IPS-NIHi7 (cell line): ENCODE measurements at regions not wholly inside any gene's neighbourhood (a gene's known extent, or its start where the extent isn't known, plus 50 kb on each side); places are given as distances from the start of the nearest gene placed in this dataset.
"Not testable (repeated sequence)": the region's sequence is repeated elsewhere in the genome, so short reads cannot be mapped to it uniquely, and the experiment has no call there.

ENCODE experiments used
- DNase-seq: peaks from one replicate; pipeline ENCODE4 v3.0.0; 2012; ENCODE audit warnings: mixed read lengths; ENCODE audit errors: extremely low spot score

DNA sequence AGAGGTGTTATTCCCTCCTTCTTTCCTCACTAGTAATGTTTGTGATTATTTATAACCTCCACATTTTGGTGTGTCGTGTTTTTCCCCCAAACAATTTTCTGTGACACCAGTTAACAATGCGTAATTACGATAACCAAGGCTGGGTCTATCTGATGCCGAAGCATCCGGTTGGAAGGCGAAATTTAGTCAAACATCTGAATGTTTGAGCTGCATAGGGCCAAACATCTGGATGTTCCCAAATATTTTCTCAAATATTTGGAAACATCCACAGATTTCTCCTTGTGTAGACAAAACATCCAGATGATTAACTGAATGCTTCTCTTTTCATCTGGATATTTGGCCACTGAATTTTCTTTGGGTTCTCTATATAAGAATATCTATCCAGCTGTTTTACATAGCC is 371.7 kb downstream of the NFIB start:
- DNase-seq = no peak

DNA sequence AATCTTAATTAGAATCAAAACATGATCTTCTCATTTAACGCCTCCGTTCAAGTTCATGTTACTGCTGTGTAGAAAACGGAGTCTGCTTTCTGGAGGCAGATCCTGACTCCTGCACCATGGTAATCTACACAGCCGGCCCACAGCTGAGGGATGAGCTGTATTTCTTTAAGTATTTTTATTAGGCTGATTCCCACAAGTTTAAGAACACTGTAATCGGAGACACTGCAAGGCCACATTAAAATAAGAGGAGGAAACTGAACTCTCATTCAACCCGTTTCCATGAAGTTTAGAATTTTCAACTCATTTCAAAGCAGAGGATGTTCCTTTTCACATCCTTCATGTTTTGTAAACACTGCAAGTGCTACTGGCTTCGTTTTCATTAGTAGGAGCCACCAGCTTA is 372.2 kb downstream of the NFIB start:
- no peak for DNase-seq

DNA sequence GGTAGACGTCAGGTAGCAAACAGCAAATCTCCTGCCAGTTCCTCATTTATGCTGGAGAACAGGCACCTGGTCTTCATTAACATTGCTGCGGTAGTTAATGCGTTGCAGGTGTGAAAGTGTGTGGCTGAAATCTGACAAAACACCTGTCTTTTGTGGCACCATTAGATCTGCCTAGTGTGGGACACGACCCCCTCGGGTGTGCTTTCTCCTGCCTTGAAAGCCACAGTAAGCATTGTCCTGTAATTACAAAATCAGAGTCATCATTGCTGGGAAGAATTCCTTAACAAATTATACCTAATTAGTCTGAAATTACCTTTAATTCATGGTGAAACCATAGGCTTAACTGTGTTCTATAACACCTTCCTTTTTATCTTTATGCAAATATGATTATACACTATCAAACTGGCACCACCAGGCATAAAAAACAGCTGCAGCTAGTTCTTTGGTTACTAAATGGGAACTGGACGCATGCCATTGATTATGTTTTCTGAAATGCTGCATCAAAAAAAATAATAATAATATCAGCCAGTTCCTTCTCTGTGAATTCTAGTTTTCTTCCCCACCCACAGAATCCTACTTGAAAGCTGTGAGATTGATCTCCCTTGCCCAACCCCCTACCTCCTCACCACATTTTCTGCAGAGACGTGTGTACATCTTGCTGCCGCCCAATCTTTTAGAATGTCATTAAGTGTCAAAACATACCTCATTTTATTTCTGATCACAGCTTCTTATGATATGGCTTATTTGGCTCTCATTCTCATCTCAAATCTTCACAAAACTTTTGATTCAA is 374.0 kb downstream of the NFIB start:
- DNase-seq = no peak

DNA sequence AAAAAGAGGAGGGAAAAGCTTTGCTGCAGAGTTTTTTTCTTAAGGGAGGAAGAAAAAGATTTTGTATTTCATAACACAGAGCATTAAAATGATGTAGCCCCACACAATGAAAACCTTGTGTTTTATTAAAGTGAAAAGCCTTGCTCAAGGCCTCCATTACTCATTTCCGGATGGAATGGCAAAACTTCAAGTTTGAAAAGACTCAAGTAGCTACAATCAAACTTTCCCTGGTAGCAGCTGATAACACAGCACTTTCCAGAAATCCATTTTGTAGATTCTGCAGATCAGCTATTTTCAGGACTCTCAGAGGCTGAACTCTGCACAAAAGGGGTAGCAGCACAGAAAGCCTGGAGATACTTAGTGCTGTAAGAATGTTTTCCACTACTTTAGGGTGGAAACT is 374.8 kb downstream of the NFIB start:
- DNase-seq = no peak

DNA sequence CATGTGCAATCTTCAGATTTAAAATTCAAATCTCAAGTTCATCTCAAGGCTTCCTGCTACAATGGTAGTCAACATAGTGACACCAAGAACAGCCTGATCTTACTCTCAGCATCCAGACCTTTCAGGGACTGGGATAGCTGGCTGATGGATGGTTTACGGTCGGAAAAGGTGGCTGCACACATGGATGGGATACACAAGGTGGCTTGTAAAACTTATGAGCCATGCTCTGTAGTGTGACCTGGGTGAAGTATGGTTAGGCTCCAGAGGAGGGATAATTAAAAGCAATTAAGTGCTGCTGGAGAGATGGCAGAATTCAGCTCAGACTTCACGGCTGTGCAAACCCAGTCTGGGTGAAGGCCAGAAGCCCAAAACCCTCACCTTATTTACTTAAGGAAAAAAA is 379.5 kb downstream of the NFIB start:
- DNase-seq = no peak

DNA sequence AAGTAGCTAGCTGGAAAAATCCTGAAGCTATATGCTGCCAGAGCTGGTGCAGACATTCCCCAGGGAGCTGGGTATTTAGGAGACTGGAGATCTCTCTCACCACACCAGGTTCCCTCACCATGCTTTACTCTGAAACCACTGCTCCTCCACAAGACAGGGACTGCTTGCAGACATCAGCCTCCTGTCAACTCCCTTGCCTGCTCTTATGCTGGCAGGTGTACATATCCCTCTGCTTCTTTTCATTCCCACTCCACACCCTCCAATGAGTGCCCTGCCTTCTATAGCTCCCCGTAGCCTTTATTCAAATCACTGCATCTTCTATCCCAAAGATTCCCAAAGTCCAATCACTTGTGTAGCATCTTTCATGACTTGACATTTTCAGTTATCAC is 380.7 kb downstream of the NFIB start:
- no peak for DNase-seq

DNA sequence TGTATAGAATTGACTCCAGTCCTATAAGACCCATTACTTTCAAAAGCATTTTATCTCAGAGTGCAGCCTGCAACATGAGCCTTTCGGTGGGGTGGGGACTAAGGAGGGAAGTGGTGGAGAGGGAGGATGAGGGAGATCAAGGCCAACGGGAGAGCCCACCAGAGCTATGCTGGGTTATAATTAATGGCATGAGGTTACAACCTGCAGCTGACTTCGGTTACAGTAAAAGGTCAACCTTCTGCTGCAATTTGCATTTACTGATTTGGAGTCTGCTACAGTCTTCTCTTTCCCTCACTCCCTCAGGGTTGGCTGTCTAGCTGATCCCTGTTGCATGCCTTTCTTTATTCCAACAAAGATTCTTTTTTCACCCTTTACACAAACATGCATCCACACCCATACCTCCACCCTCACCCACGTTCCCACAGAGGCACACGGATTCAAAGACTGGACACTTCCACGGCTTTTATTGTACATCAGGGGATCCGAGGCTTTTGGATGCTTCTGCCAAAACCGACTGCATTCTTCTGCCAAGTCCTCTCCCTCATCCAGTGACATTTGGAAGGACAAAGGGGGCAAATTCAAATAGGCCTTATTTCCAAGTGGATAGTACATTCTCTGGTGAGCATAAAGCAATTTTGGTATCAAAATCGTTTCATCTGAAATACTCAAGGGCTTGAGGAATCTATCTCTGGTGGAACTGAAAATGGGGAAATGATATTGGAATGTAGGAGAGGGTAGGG is 381.2 kb downstream of the NFIB start:
- DNase-seq = no peak

DNA sequence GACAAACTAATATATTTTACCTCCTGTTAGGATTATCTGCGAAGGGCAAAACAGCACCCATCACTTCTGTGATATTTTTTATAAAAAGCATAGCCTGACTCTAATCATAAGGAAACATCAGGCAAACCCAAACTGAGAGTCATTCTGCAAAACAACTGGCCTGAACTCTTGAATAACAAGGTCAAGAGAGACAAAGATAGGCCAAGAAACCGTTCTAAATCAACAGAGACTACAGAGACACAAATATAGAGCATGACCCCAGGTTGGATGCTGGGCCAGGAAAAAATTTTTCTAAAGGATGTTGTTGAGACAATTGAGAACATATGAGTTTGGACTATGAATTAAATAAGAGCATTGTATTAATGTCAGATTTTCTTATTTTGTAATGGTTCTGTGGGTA is 384.9 kb downstream of the NFIB start:
- DNase-seq = no peak

DNA sequence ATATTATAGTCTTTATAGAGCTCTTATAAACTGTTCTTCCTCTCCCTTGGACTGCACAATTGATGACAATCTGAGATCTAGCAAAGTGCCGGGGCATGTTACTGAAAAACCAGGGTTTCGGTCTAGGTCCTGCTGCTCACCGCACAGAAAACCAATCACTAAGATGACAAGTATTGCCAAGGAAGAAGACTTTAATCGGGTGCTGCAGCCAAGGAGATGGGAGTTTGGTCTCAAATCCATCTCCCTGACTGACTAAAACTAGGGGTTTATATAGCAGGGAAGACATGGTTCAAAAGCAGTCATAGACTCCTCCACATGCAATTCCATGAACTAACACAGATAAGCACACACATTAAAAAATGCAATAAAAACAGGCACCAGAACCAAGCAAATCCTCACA is 390.6 kb downstream of the NFIB start:
- DNase-seq = no peak

DNA sequence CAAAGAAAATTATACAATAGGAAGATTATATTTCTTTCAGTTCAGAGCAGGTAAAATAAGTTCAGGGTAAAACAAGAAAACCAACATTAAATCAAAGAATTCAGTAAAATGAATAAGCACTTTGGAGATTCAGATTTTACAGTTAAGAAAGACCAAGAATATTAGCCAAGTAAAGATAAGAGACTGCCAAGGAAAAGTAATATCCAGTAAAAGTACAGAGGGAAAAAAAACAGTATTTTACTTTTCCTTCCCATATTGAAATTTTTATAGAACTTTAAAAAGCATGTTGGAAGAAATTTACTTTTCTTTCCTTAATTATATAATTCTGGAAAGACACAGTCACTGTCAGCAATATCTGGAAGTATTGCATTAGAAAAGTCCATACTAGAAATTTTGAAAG is 393.4 kb downstream of the NFIB start:
- no peak for DNase-seq

DNA sequence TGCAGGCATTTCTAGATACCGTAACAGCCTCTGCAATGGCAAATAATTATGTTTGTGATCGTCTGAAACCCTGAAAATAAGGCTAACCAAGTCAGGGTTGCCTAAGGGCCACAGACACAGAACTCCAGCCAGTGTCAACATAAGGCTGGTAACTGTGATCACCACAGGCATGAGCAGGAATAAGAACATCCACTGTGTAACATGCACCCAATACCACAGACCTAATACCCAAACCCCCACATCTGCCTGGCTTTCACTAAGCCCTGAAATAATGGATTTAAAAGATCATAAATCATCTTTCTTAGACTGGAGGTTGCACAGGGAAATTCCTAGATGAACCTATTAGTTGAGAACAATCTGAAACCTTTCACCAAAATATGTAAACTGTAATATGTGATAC is 394.5 kb downstream of the NFIB start:
- no peak for DNase-seq

DNA sequence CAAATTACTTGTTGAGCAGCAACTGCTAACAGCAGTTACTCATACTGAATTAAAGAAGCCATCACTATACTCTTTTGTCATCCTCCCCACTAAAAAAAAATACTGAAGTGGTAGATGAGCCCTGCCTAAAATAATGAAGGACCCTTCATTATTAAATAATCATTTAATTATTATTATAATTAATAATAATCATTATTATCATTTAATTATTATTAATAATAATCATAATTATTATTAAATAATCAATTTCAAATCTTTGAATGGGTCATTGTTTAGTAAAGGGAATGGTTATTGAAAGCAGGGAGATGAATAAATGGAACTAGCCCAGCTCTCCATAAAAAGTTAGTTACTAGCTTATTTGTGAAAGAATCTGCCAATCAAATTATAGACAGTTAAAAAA is 396.4 kb downstream of the NFIB start:
- no peak for DNase-seq

DNA sequence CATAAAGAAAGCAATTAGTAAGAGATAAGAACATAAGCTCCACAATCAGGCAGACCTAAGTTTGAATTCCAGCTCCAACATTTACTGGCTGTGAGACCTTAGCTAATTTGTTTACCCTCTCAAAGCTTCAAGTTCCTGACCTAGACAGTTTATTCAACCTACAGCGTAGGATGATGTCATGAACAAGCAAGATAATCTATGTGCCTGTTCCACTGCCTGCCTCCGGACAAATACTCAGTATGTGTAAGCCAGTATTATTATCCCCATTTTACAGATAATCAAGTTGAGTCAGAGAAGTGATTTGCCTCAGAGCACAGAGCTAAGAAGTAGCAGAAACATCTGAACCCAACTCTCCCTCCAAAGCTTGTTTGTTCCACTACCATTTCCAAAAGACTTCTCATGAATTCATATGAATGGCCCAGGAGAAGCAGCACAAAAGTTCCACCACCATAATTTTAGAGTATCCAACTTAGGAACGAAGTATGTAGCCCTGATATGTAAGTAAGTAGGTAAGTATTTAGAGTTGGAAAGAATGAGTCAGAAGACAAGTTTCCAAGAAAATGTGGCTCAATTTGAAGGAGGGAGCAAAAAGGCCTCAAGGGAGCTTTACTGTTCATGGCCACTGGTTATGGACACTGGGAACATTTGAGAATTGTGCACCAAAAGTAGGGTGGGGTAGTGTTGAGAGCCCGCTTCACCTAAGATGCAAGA is 398.2 kb downstream of the NFIB start:
- DNase-seq = no peak

DNA sequence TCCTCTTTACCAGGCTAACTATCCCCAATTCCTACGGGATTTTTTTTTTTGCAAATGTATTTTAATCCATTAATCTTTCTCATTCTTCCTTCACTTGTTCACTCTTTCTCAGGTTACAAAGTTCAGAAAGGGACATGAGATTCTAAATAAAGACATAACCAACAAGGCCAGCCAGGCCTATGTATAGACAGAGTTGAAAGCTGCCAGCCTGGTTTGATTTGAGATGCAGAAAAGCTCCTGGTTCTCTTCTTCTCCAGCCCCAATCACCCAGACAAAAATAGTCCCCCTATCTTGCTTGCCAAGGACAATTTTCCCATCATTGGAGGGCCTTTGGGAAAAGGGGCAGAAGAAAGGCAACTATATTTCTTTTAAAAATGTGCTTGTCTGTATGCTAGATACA is 398.8 kb downstream of the NFIB start:
- DNase-seq = no peak

DNA sequence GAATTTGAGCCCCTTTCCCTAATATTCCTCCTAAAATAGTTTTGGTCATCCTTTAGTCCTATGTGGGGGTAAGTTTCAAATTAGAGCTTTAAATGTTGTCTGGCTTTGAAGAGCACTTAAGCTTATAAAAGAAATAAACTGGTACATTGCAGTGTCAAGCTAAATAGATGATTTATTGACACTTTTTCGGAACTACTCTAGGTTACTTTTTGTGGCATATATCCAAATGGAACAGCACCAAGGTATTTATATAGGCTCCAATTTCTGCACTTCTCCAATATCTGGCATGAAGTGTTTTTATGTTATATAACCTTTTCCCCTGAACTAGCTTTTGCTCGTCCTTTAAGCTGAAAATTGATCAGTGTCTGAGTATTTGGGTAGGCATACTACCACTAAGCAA is 402.5 kb downstream of the NFIB start:
- no peak for DNase-seq

DNA sequence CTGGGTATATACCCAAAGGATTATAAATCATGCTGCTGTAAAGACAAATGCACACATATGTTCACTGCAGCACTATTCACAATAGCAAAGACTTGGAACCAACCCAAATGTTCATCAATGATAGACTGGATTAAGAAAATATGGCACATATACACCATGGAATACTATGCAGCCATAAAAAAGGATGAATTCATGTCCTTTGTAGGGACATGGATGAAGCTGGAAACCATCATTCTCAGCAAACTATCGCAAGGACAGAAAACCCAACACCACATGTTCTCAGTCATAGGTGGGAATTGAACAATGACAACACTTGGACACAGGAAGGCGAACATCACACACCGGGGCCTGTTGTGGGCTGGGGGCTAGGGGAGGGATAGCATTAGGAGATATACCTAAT is 406.1 kb downstream of the NFIB start:
- not testable (repeated sequence) for DNase-seq

DNA sequence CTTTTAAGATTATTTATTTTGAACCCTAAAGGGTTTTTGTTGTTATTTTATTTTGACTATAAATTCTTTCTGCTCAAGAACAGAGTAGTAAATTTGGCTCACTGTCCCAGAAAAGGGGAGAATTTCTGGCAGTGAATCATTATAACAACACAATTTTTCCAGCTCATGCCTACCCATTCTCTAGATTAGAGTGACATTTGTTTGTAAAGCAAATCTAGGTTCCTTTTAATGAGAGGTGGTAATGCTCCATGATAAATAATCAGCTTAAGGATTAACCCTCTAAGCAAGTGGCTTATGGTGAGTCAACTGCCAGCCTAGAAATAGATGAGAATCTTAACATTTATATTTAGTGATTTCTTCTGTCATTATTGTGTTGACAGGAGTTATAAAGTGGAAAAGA is 409.2 kb downstream of the NFIB start:
- no peak for DNase-seq

DNA sequence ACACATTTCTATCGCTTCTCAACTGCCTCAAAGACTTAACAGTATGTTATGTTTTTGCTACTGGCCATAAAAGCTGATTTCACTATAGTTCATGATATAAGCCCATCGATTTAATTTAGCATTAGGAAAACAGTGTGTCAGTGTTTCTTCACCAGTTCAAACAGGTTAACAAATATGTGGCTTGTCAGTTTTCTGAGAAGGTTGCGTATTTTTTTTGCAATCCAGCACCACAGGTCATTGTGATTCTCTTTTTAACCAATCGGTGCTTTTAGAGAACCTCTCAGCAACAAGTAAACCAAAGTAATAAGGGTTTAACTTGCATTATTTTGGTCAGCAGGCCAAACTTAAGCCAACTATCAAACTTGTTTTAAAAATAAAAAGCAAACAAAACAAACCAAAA is 409.6 kb downstream of the NFIB start:
- no peak for DNase-seq

DNA sequence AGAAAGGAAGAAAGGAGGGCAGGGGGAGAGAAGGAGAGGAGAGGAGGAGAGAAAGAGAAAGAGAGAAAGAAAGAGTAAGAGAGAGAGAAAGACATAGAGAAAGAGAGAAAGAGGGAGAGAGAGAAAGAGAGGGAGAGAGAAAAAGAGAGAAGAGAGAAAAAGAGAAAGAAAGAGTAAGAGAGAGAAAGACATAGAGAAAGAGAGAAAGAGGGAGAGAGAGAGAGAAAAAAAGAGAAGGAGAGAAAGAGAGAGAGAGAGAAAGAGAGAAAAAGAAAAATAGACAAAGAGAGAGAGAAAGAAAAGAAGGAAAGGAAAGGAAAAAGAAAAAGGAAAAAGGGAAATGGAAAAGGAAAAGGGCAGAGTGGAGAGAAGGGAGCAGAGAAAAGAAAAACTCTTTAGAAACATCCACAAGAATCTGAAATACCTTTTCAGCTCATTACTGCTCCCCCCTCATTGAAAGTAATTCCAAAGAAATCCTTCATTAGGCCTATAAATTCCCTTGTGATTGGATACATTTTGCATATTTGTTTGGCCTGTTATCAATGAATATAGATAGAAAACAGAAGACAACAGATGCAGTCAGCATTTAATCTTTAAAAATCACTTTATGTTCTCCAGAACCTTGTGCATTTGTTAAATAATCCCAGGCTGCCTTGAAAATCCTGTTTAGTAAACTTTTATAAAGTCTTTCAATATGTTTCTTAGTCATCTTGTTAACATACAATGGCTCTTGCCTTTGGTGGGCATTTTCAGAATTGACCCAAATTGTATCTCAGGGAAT is 411.5 kb downstream of the NFIB start:
- no peak for DNase-seq

DNA sequence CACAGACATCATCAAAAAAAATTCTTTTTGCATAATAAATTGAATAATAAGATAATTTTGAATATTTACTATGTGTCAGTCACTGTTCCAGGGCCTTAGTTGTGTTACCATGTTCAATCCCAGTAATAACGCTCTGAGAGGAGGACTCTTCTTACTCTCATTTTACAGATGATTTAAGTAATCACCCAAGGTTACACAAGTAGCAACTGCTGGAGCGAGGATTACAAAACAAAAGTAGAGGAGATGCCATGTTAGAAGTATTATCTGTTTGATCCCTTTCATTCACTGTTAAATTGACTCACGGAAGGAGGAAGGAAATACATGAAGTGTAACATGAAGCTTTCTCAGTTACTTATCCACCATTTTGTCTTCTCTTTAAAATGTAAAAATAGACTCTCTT is 412.8 kb downstream of the NFIB start:
- no peak for DNase-seq

DNA sequence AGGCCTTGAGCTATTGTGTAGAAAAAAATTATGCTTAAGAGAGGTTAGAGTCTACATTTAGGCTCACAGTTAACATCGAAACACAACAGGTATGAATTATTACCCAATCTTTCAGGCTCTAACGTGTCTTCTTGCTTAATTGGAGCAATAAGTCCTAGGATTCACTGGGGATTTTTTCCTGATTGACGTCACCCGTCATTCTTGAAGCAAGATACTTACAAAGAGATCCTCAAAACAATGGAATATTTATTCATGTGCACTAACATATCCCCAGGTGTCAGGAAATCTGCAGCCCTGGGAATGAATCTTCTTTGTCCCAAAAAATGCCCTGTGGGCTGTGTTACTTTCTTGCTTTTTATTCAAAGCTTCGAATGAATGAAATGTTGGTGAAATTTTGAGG is 413.5 kb downstream of the NFIB start:
- DNase-seq = no peak

DNA sequence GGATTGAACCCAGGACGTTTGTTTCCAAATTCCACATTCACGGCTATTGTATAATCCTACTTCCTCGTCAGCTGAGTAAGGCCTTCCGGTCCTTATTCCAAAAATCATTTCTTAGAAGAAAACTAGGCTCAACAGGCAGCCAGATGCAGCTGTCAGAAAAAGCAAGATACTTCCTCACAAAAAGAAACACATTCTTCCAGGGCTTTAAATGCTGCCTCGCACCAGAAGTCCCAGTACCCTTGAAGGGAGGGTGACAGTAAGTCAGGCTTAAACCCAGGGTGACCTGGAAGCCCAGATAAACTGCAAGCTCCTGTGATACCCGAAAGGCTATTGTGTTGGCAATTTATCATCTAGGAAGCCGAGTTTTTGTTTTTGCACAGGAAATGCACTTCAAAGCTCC is 414.0 kb downstream of the NFIB start:
- DNase-seq = no peak
